HG02642 (cell line): ENCODE measurements at regions not wholly inside any gene's neighbourhood (a gene's known extent, or its start where the extent isn't known, plus 50 kb on each side); places are given as distances from the start of the nearest gene placed in this dataset.

Experiments used
- ATAC-seq: cut with Tn5 transposase; IDR thresholded peaks from one replicate; pipeline ENCODE4 v1.9.1; 2021; ENCODE audit warnings: mild to moderate bottlenecking; ENCODE audit not compliant: unreplicated experiment, poor library complexity

- ATAC-seq, result no peak
Observed at GRCh38 chr2:118309257-118309945, 221.1 kb downstream of the INSIG2 start.

DNA sequence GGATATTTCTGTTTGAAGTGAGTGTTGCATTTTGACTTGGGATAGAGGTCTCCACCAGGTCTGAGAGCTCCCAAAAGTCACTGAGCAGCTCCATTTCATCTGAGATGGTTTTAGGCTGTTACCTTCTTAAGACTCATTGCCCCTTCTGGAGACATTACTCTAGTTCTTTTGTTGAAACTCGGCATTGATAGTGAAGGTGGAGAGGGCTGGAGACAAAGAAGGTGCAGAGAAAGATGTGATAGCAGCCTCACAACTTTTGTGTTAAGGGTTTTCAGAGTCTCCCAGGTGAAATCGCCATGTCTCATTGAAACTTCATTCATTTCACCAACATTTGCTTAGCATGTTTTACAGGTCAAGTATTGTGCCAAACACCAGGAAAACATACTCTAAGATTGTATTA lies 219.6 kb downstream of the INSIG2 start:
- no peak for ATAC-seq

GRCh38 chr2:118301248-118301647 lies 213.0 kb downstream of the INSIG2 start:
- no peak for ATAC-seq

DNA sequence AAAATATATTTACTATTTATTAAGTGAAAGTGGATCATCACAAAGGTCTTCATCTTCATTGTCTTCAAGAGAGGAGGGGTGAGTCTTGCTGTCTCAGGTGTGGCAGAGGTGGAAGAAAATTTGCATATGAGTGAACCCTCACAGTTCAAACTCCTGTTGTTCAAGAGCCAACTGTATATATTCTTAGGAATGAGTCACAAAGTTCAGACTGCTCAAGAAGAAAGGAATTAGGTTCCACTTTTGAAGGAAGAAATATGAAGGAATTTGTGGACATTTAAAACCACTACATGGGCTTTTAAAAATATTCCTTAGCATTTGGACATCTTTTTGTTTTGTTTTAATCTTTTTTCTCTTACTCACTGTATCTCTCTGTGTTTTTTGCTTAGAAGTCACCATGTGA lies 212.6 kb downstream of the INSIG2 start:
- no peak for ATAC-seq

DNA sequence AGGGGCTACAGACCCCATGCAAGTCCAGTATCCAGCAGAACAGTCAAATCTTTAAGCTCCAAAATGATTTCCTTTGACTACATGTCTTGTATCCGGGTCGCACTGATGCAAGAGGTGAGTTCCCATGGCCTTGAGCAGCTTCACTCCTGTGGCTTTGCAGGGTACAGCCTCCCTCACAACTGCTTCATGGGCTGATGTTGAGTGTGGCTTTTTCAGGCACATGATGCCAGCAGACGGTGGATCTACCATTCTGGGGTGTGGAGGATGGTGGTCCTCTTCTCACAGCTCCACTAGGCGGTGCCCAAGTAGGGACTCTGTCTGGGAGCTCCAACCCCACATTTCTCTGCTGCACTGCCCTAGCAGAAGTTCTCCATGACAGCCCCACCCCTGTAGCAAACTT lies 208.4 kb downstream of the INSIG2 start:
- no peak for ATAC-seq

GRCh38 chr2:118295592-118296390 lies 207.5 kb downstream of the INSIG2 start:
- no peak for ATAC-seq

GRCh38 chr2:118294063-118294462 lies 205.8 kb downstream of the INSIG2 start:
- ATAC-seq, result no peak

- ATAC-seq, result no peak
Observed at GRCh38 chr2:118292991-118293390, 204.7 kb downstream of the INSIG2 start.

GRCh38 chr2:118291251-118291880 lies 203.1 kb downstream of the INSIG2 start:
- ATAC-seq, result no peak

GRCh38 chr2:118290411-118291250 lies 202.4 kb downstream of the INSIG2 start:
- no peak for ATAC-seq

DNA sequence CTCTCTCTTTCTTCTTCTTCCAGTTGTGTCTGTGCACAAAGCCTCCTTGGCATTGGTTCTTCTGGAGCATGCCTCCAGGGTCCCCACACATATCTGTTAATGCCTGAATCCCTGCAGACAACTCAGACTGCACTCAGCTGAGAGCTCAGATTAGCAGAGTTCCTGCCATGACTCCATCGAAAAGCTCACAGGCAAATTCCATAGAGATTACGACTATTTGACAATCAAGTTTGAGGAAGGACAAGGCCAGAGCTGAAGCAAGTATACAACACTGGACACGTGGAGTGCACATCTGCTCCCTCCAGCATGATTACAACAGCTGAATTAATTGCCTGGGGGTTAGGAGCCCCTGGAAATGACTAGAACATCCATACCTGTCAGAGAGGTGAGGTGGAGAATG lies 190.7 kb downstream of the INSIG2 start:
- ATAC-seq, result no peak

GRCh38 chr2:118278046-118278445 lies 189.8 kb downstream of the INSIG2 start:
- no peak for ATAC-seq

DNA sequence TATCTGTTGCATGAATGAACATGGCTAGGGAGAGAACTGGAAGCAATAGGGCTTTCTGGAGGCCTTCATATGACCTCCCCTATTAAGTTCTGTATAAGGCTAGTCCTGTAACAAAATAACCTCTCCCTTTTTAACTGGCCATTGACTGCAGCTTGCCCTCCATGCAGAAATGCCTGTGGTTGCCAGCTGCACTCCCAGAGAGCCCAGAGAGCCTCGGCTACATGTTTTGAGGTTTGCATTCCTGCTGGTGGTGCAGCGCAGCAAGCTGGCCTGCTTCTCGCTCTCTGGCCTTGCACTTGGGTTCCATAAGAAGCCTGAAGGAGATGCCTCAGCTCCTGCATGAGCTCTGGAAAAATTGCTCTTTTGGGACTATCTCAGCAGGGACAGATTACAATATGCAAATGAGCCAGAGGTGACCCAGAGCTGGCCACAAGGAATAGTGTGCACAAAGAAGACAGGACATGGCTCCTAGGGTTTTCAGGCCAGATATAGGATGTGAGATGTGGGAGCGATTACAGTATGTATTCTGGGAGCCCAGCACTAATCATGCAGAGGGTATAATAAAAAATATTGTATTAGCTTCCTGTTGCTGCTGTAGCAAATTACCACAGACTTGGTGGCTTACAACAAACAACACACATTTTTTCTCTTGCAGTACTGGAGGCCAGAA lies 186.7 kb downstream of the INSIG2 start:
- no peak for ATAC-seq

- ATAC-seq, result no peak
Observed at GRCh38 chr2:118272391-118272790, 184.1 kb downstream of the INSIG2 start.

GRCh38 chr2:118269408-118270051 lies 181.3 kb downstream of the INSIG2 start:
- ATAC-seq, result peak; percentile 56

GRCh38 chr2:118268268-118268667 lies 180.0 kb downstream of the INSIG2 start:
- no peak for ATAC-seq

GRCh38 chr2:118265873-118266455 lies 177.7 kb downstream of the INSIG2 start:
- ATAC-seq, result no peak

DNA sequence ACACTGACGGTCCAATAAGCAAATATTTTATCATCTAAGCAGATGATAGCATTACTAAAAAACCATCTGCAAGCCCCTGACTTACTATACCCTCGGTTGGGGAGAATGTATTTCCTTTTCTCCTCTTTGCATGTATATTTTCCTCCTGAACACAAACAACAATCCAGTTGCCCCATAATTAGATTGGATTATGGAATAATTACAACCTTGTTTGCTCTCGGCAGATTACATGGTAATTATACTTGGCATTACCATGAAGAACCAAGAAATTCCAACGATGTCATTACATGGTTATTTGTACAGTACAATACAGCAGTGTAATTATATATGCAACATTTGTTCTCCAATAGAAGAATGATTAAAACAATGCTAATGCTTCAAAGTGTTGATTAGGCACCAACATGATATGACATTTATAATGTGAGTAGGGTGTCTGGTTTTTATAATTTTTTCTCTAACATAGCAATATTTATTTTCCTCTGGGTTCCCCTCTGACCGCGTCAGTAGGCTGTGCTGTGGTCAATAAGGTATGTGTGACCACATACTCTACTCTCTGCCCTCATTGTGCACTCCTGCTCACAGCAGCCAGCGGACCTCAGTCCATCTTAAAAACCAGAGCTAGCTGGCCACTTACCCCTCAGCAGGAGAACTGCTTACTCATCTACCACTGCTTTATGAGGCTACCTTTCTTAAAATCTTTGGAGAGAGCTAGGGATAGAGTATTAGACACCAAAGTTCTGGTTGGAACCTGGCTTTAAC lies 176.1 kb downstream of the INSIG2 start:
- ATAC-seq, result no peak
